ENCODE measurements at regions not wholly inside any gene's neighbourhood (a gene's known extent, or its start where the extent isn't known, plus 50 kb on each side); places are given as distances from the start of the nearest gene placed in this dataset.
"Not testable (repeated sequence)": the region's sequence is repeated elsewhere in the genome, so short reads cannot be mapped to it uniquely, and the experiment has no call there.

GRCh38 chr3:159668461-159668860 lies 320.2 kb upstream of the IL12A start:
- no peaks in the 10 kb centered on the region for H3K27me3 ChIP-seq (ENCODE audit: insufficient read depth, low read length)
- no peaks in the 10 kb centered on the region for H3K9me3 ChIP-seq (ENCODE audit: low read length)
- H2AFZ ChIP-seq (ENCODE audit: low read depth, low read length), result no peak overlapping the region
- H3K36me3 ChIP-seq (ENCODE audit: insufficient read depth, low read length), result no peaks in the 10 kb centered on the region
- H3K4me3 ChIP-seq (ENCODE audit: low read length), result no peak overlapping the region
- peaks cover 4% of the 10 kb centered on the region for H3K4me1 ChIP-seq (ENCODE audit: insufficient read depth, low read length)

DNA sequence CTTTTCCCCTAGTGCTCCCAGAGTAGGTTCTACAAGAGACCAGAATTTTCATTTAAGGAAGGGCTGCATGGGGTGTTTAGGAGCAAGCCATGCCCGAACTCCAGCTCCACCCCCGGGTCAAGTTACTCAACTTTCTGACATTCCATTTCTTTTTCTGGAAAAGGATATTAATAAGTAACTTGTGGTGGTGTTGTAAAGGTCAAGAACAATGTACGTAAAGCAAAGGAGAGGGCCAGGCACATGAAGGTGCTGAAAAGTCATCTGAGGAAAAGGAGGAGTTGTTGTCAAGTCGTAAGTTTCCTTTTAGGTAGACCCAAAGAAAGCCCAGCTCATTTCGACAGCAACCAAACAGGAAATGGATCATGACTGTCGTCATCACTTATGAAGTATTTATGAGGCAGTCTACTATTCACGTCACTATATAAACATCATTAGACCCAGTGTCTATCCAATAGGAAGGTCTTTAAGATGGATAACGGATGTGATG lies 319.6 kb upstream of the IL12A start:
- Histone ChIP-seq H3K4me3 (ENCODE audit: low read length) (no peak overlapping the region), H3K9me3 (ENCODE audit: low read length) (no peaks in the 10 kb centered on the region), H2AFZ (ENCODE audit: low read depth, low read length) (no peak overlapping the region), H3K36me3 (ENCODE audit: insufficient read depth, low read length) (no peaks in the 10 kb centered on the region), H3K4me1 (ENCODE audit: insufficient read depth, low read length) (peaks cover 4% of the 10 kb centered on the region), H3K27me3 (ENCODE audit: insufficient read depth, low read length) (no peaks in the 10 kb centered on the region)

GRCh38 chr3:159669766-159670165 lies 318.9 kb upstream of the IL12A start:
- H3K27me3 ChIP-seq (ENCODE audit: insufficient read depth, low read length), result no peaks in the 10 kb centered on the region
- no peaks in the 10 kb centered on the region for H3K9me3 ChIP-seq (ENCODE audit: low read length)
- no peak overlapping the region for H2AFZ ChIP-seq (ENCODE audit: low read depth, low read length)
- H3K4me1 ChIP-seq (ENCODE audit: insufficient read depth, low read length), result peaks cover 4% of the 10 kb centered on the region
- no peaks in the 10 kb centered on the region for H3K36me3 ChIP-seq (ENCODE audit: insufficient read depth, low read length)
- no peak overlapping the region for H3K4me3 ChIP-seq (ENCODE audit: low read length)

- no peak overlapping the region for H2AFZ ChIP-seq (ENCODE audit: low read depth, low read length)
- H3K27me3 ChIP-seq (ENCODE audit: insufficient read depth, low read length), result no peaks in the 10 kb centered on the region
- no peak overlapping the region for H3K4me3 ChIP-seq (ENCODE audit: low read length)
- no peaks in the 10 kb centered on the region for H3K36me3 ChIP-seq (ENCODE audit: insufficient read depth, low read length)
- H3K9me3 ChIP-seq (ENCODE audit: low read length), result no peaks in the 10 kb centered on the region
- H3K4me1 ChIP-seq (ENCODE audit: insufficient read depth, low read length), result peaks cover 4% of the 10 kb centered on the region
Observed at GRCh38 chr3:159672728-159673688, 315.6 kb upstream of the IL12A start.

- Histone ChIP-seq H2AFZ (ENCODE audit: low read depth, low read length) (no peak overlapping the region), H3K4me3 (ENCODE audit: low read length) (no peak overlapping the region), H3K9me3 (ENCODE audit: low read length) (no peaks in the 10 kb centered on the region), H3K4me1 (ENCODE audit: insufficient read depth, low read length) (peaks cover 3% of the 10 kb centered on the region), H3K36me3 (ENCODE audit: insufficient read depth, low read length) (no peaks in the 10 kb centered on the region), H3K27me3 (ENCODE audit: insufficient read depth, low read length) (no peaks in the 10 kb centered on the region)
Observed at GRCh38 chr3:159674583-159674982, 314.1 kb upstream of the IL12A start.

- Histone ChIP-seq H3K4me1 (ENCODE audit: insufficient read depth, low read length) (no peaks in the 10 kb centered on the region), H3K27me3 (ENCODE audit: insufficient read depth, low read length) (no peaks in the 10 kb centered on the region), H3K9me3 (ENCODE audit: low read length) (no peaks in the 10 kb centered on the region), H2AFZ (ENCODE audit: low read depth, low read length) (no peak overlapping the region), H3K4me3 (ENCODE audit: low read length) (no peak overlapping the region), H3K36me3 (ENCODE audit: insufficient read depth, low read length) (no peaks in the 10 kb centered on the region)
Observed at GRCh38 chr3:159675285-159675684, 313.4 kb upstream of the IL12A start.

- Histone ChIP-seq H3K4me3 (ENCODE audit: low read length) (no peak overlapping the region), H2AFZ (ENCODE audit: low read depth, low read length) (no peak overlapping the region), H3K36me3 (ENCODE audit: insufficient read depth, low read length) (no peaks in the 10 kb centered on the region), H3K4me1 (ENCODE audit: insufficient read depth, low read length) (no peaks in the 10 kb centered on the region), H3K27me3 (ENCODE audit: insufficient read depth, low read length) (no peaks in the 10 kb centered on the region), H3K9me3 (ENCODE audit: low read length) (no peaks in the 10 kb centered on the region)
Observed at GRCh38 chr3:159679900-159680299, 308.7 kb upstream of the IL12A start.

DNA sequence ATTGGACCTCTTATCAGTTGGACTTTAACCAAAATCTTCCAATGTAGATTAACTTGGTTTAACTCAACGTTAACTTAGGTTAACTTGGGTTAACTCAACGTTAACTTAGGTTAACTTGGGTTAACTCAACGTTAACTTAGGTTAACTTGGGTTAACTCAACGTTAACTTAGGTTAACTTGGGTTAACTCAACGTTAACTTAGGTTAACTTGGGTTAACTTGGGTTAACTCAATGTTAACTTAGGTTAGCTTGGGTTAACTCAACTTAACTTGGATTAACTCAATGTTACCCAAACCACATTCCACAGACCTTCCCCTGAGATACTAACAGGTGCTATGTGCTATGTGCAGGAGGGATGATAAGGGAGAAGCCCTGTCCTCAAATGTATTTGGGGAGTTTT lies 306.9 kb upstream of the IL12A start:
- H3K9me3 ChIP-seq (ENCODE audit: low read length); H3K27me3 ChIP-seq (ENCODE audit: insufficient read depth, low read length); H2AFZ ChIP-seq (ENCODE audit: low read depth, low read length); H3K4me3 ChIP-seq (ENCODE audit: low read length); H3K36me3 ChIP-seq (ENCODE audit: insufficient read depth, low read length); H3K4me1 ChIP-seq (ENCODE audit: insufficient read depth, low read length): not testable (repeated sequence)

GRCh38 chr3:159685801-159686200 lies 302.8 kb upstream of the IL12A start:
- H3K9me3 ChIP-seq (ENCODE audit: low read length), result no peaks in the 10 kb centered on the region
- no peaks in the 10 kb centered on the region for H3K36me3 ChIP-seq (ENCODE audit: insufficient read depth, low read length)
- no peaks in the 10 kb centered on the region for H3K4me1 ChIP-seq (ENCODE audit: insufficient read depth, low read length)
- no peak overlapping the region for H2AFZ ChIP-seq (ENCODE audit: low read depth, low read length)
- no peaks in the 10 kb centered on the region for H3K27me3 ChIP-seq (ENCODE audit: insufficient read depth, low read length)
- H3K4me3 ChIP-seq (ENCODE audit: low read length), result no peak overlapping the region

DNA sequence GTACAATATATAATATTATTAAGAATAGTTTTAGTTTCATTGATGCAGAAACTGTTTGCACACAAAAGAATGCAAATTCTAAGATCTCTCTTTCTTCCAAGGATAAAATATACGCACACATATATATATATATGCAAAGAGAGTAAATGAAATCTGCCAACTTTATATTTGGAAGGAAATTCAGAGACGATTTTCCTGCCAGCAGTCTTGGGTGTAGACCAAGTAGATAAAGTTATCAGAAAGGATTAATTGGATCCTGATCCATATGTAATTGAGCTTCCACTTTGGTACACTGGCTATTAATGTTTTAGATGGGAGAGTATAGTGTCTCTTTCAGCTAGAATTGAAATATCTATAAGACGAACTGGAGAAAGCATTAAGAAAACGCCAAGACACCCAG lies 295.4 kb upstream of the IL12A start:
- Histone ChIP-seq H3K36me3 (ENCODE audit: insufficient read depth, low read length) (no peaks in the 10 kb centered on the region), H2AFZ (ENCODE audit: low read depth, low read length) (no peak overlapping the region), H3K4me3 (ENCODE audit: low read length) (no peak overlapping the region), H3K4me1 (ENCODE audit: insufficient read depth, low read length) (no peaks in the 10 kb centered on the region), H3K9me3 (ENCODE audit: low read length) (no peaks in the 10 kb centered on the region), H3K27me3 (ENCODE audit: insufficient read depth, low read length) (no peaks in the 10 kb centered on the region)

- H3K4me3 ChIP-seq (ENCODE audit: low read length), result no peak overlapping the region
- H3K9me3 ChIP-seq (ENCODE audit: low read length), result no peaks in the 10 kb centered on the region
- no peaks in the 10 kb centered on the region for H3K4me1 ChIP-seq (ENCODE audit: insufficient read depth, low read length)
- no peak overlapping the region for H2AFZ ChIP-seq (ENCODE audit: low read depth, low read length)
- no peaks in the 10 kb centered on the region for H3K27me3 ChIP-seq (ENCODE audit: insufficient read depth, low read length)
- H3K36me3 ChIP-seq (ENCODE audit: insufficient read depth, low read length), result no peaks in the 10 kb centered on the region
Observed at GRCh38 chr3:159711560-159712333, 276.9 kb upstream of the IL12A start.

- Histone ChIP-seq H2AFZ (ENCODE audit: low read depth, low read length) (no peak overlapping the region), H3K4me3 (ENCODE audit: low read length) (no peak overlapping the region), H3K4me1 (ENCODE audit: insufficient read depth, low read length) (no peaks in the 10 kb centered on the region), H3K27me3 (ENCODE audit: insufficient read depth, low read length) (no peaks in the 10 kb centered on the region), H3K36me3 (ENCODE audit: insufficient read depth, low read length) (no peaks in the 10 kb centered on the region), H3K9me3 (ENCODE audit: low read length) (no peaks in the 10 kb centered on the region)
Observed at GRCh38 chr3:159721324-159721723, 267.3 kb upstream of the IL12A start.

GRCh38 chr3:159723295-159723694 lies 265.3 kb upstream of the IL12A start:
- H3K4me3 ChIP-seq (ENCODE audit: low read length), result no peak overlapping the region
- no peaks in the 10 kb centered on the region for H3K27me3 ChIP-seq (ENCODE audit: insufficient read depth, low read length)
- no peaks in the 10 kb centered on the region for H3K9me3 ChIP-seq (ENCODE audit: low read length)
- H3K4me1 ChIP-seq (ENCODE audit: insufficient read depth, low read length), result no peaks in the 10 kb centered on the region
- H3K36me3 ChIP-seq (ENCODE audit: insufficient read depth, low read length), result no peaks in the 10 kb centered on the region
- H2AFZ ChIP-seq (ENCODE audit: low read depth, low read length), result no peak overlapping the region

Data from neuron (in vitro differentiated cells).